ENCODE measurements at regions not wholly inside any gene's neighbourhood (a gene's known extent, or its start where the extent isn't known, plus 50 kb on each side); places are given as distances from the start of the nearest gene placed in this dataset.

GRCh38 chr18:10300739-10301138, 153.7 kb upstream of the APCDD1 start:
- DNase-seq (ENCODE audit: insufficient read length, low spot score): no peak
- FAIRE-seq: no peak
- no peak for TF ChIP-seq CTCF (IDR thresholded peaks at IDR 0.05; ENCODE audit: insufficient read depth, missing control alignments)

- FAIRE-seq: no peak
- no peak for DNase-seq (ENCODE audit: insufficient read length, low spot score)
- TF ChIP-seq CTCF (IDR thresholded peaks at IDR 0.05; ENCODE audit: insufficient read depth, missing control alignments): no peak
These were observed 152.5 kb upstream of the APCDD1 start for GRCh38 chr18:10301831-10302483.

GRCh38 chr18:10303171-10303570, 151.3 kb upstream of the APCDD1 start:
- DNase-seq (ENCODE audit: insufficient read length, low spot score) (no peak), FAIRE-seq (no peak)
- TF ChIP-seq CTCF (IDR thresholded peaks at IDR 0.05; ENCODE audit: insufficient read depth, missing control alignments): no peak

GRCh38 chr18:10304853-10305252, 149.6 kb upstream of the APCDD1 start:
- TF ChIP-seq CTCF (IDR thresholded peaks at IDR 0.05; ENCODE audit: insufficient read depth, missing control alignments): no peak
- FAIRE-seq (no peak), DNase-seq (ENCODE audit: insufficient read length, low spot score) (no peak)

GRCh38 chr18:10306779-10307178, 147.7 kb upstream of the APCDD1 start:
- DNase-seq (ENCODE audit: insufficient read length, low spot score): no peak
- FAIRE-seq: no peak
- TF ChIP-seq CTCF (IDR thresholded peaks at IDR 0.05; ENCODE audit: insufficient read depth, missing control alignments): no peak

GRCh38 chr18:10308154-10308553, 146.3 kb upstream of the APCDD1 start:
- DNase-seq (ENCODE audit: insufficient read length, low spot score) (no peak), FAIRE-seq (no peak)
- TF ChIP-seq CTCF (IDR thresholded peaks at IDR 0.05; ENCODE audit: insufficient read depth, missing control alignments): no peak

GRCh38 chr18:10310626-10311025, 143.8 kb upstream of the APCDD1 start:
- DNase-seq (ENCODE audit: insufficient read length, low spot score): no peak
- no peak for FAIRE-seq
- no peak for TF ChIP-seq CTCF (IDR thresholded peaks at IDR 0.05; ENCODE audit: insufficient read depth, missing control alignments)

Data from D721Med (cell line).